ENCODE measurements at regions not wholly inside any gene's neighbourhood (a gene's known extent, or its start where the extent isn't known, plus 50 kb on each side); places are given as distances from the start of the nearest gene placed in this dataset.

DNA sequence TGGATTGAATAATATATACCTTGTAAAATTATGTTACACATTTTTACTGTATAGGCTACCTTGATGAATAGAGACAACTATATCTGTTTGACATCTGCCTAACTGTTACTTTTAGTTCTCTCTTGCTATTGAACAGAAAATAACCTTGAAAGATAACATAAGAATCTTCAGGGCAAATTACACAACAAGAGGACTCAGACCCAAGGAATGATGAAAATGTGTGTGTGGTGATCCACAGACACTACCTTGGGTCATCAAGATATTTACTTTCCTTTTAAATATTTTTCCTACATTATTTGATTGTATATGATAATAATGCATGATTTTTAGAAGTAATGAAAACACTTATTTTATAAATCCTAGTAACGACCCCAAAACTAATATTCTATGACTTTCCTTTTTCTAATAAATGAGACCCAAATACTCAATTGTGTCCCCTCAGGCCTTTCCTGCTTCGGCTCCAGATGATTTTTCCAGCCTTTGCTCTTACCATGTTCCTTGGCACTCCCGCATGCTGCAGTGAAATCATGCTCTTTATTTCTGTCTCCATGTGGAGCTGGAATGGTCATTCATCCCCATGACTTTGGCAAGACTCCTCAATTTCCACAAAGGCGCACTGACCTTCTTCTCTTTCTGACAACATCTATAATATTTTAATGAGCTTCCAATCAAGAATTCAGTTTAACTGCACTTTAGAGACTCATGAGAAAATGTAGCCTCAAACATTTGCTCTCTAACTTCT lies 187.6 kb downstream of the EPM2A start:
- TF ChIP-seq, protein P1, sequence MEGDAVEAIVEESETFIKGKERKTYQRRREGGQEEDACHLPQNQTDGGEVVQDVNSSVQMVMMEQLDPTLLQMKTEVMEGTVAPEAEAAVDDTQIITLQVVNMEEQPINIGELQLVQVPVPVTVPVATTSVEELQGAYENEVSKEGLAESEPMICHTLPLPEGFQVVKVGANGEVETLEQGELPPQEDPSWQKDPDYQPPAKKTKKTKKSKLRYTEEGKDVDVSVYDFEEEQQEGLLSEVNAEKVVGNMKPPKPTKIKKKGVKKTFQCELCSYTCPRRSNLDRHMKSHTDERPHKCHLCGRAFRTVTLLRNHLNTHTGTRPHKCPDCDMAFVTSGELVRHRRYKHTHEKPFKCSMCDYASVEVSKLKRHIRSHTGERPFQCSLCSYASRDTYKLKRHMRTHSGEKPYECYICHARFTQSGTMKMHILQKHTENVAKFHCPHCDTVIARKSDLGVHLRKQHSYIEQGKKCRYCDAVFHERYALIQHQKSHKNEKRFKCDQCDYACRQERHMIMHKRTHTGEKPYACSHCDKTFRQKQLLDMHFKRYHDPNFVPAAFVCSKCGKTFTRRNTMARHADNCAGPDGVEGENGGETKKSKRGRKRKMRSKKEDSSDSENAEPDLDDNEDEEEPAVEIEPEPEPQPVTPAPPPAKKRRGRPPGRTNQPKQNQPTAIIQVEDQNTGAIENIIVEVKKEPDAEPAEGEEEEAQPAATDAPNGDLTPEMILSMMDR (IDR thresholded peaks at IDR 0.05; ENCODE audit: low read depth, low read length, missing input control) = no peak
- TF ChIP-seq, protein P2, sequence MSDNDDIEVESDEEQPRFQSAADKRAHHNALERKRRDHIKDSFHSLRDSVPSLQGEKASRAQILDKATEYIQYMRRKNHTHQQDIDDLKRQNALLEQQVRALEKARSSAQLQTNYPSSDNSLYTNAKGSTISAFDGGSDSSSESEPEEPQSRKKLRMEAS (IDR thresholded peaks at IDR 0.05) = no peak

All from liver (tissue), 2 donors.